Astrocyte of the cerebellum (primary cell): ENCODE measurements at regions not wholly inside any gene's neighbourhood (a gene's known extent, or its start where the extent isn't known, plus 50 kb on each side); places are given as distances from the start of the nearest gene placed in this dataset.

Experiments
- DNase-seq: peaks from one replicate; pipeline ENCODE4 v3.0.0-alpha.2; 2011; ENCODE audit warnings: low read depth
- H3K4me3 ChIP-seq: 2 replicates; pipeline ENCODE4 v1.5.1; 2011; ENCODE audit warnings: mild to moderate bottlenecking, low read depth, low read length, moderate library complexity
- CTCF ChIP-seq: IDR thresholded peaks from 2 replicates; pipeline ENCODE4 v1.5.1; 2012; ENCODE audit warnings: low read length, low read depth, moderate library complexity, mild to moderate bottlenecking; ENCODE audit errors: missing control alignments
- in situ Hi-C: cut with HindIII; loops from 2 replicates; pipeline ENCODE4 v1.10.0; 2017; ENCODE audit warnings: low sequenced_read_pairs

- in situ Hi-C loops = no loop called here
- H3K4me3 ChIP-seq = no peak overlapping the region
- no peak for TF ChIP-seq CTCF
- no peak for DNase-seq
These were observed 144.1 kb downstream of the RPAP3 start for GRCh38 chr12:47561746-47562145.

- no peak overlapping the region for H3K4me3 ChIP-seq
- no peak for TF ChIP-seq CTCF
- in situ Hi-C loops = no loop called here
- DNase-seq = no peak
These were observed 145.4 kb downstream of the RPAP3 start for GRCh38 chr12:47560415-47560814.

- no peak overlapping the region for H3K4me3 ChIP-seq
- TF ChIP-seq CTCF = no peak
- DNase-seq = no peak
- in situ Hi-C loops = no loop called here
These were observed 147.0 kb downstream of the RPAP3 start for GRCh38 chr12:47558625-47559345.

- in situ Hi-C loops = no loop called here
- H3K4me3 ChIP-seq = no peak overlapping the region
- no peak for DNase-seq
- TF ChIP-seq CTCF = no peak
These were observed 148.4 kb downstream of the RPAP3 start for GRCh38 chr12:47557386-47557785.

- in situ Hi-C loops = no loop called here
- no peak for TF ChIP-seq CTCF
- no peak for DNase-seq
- no peak overlapping the region for H3K4me3 ChIP-seq
These were observed 149.4 kb downstream of the RPAP3 start for GRCh38 chr12:47556261-47557030.

- in situ Hi-C loops = no loop called here
- DNase-seq = no peak
- TF ChIP-seq CTCF = no peak
- H3K4me3 ChIP-seq = no peak overlapping the region
These were observed 151.7 kb downstream of the RPAP3 start for GRCh38 chr12:47554046-47554653.
